ENCODE measurements at regions not wholly inside any gene's neighbourhood (a gene's known extent, or its start where the extent isn't known, plus 50 kb on each side); places are given as distances from the start of the nearest gene placed in this dataset.

DNA sequence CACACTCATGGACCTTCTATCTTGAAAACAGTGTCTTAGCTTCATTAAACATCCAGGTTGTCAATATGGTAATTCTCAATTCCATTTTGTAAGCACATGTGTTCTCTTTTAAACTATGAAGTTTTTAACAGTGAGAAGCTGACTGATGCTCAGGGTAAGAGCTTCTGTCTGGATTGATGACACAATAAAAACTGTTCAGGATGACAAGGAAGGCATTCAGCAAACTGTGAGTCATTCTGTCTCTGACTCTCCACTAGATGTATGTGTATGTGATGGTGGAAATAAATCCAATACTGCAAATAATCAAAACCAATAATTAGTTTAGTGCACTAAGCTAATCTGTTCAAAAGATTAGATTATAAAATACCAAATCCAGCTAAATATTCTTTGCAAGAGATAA, 115.3 kb upstream of the ARX start:
- TF ChIP-seq, protein P1, sequence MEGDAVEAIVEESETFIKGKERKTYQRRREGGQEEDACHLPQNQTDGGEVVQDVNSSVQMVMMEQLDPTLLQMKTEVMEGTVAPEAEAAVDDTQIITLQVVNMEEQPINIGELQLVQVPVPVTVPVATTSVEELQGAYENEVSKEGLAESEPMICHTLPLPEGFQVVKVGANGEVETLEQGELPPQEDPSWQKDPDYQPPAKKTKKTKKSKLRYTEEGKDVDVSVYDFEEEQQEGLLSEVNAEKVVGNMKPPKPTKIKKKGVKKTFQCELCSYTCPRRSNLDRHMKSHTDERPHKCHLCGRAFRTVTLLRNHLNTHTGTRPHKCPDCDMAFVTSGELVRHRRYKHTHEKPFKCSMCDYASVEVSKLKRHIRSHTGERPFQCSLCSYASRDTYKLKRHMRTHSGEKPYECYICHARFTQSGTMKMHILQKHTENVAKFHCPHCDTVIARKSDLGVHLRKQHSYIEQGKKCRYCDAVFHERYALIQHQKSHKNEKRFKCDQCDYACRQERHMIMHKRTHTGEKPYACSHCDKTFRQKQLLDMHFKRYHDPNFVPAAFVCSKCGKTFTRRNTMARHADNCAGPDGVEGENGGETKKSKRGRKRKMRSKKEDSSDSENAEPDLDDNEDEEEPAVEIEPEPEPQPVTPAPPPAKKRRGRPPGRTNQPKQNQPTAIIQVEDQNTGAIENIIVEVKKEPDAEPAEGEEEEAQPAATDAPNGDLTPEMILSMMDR (IDR thresholded peaks at IDR 0.05) = no peak
- TF ChIP-seq POLR2A (IDR thresholded peaks at IDR 0.05) = no peak
